ENCODE measurements at regions not wholly inside any gene's neighbourhood (a gene's known extent, or its start where the extent isn't known, plus 50 kb on each side); places are given as distances from the start of the nearest gene placed in this dataset.
A peak's percentile ranks its signal among the peaks of the same experiment; 100 is the strongest.

DNA sequence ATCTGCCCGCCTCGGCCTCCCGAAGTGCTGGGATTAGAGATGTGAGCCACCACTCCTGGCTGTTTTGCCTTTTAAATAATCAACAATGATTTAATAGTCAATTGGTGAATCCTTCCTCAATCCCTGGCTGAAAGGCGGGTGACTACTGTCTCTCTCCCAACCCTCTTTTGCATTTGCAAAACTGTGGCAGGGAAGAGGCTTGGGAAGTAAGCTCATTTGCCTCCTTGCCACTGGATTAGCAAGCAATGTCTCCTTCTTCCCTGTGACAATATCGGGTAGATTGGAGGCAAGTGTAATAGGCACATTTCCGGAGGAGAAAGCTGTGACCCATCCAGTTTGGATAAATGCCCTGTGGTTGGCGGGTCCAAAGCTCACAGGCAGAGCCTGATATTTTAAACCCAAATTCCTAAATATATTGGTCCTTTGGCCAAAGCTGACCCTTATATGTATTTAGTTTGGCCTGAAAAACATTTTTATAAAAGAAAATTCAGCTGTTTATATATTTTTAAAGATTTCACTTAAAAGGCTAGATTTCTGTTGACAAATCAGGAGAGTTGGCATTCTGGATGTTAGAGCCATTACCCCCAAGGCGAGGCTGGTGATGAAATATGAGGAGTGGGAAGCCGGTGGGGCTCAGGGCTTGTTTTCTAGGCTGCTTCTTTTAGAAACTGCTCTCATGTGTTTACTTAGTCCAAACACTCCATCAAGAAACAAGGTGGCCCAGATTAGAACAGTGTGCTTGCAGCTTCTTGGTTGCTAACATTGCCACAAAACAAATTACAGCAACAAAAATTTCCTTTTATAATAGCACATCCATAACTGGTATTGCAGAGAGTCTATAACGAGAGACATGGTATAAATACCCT lies 646.9 kb upstream of the TMEM132C start:
- DNase-seq = no peak

- DNase-seq = no peak
Measured at GRCh38 chr12:127620735-127621355, 646.1 kb upstream of the TMEM132C start.

- DNase-seq = no peak
Measured at GRCh38 chr12:127621366-127621765, 645.6 kb upstream of the TMEM132C start.

DNA sequence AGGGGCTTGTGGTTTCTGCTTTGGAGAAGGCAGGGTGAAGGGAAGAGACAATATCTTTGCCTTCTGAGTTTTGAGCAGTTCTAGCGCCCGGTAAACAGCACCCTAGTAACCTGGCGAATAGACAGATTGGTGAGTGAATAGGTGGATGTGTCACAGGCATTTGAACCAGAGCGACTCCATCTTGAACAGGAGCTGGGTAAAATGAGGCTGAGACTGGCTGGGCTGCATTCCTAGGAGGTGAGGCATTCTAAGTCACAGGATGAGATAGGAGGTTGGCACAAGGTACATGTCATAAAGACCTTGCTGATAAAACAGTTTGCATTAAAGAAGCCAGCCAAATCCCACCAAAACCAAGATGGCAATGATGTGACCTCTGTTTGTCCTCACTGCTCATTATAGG lies 643.6 kb upstream of the TMEM132C start:
- no peak for DNase-seq

DNA sequence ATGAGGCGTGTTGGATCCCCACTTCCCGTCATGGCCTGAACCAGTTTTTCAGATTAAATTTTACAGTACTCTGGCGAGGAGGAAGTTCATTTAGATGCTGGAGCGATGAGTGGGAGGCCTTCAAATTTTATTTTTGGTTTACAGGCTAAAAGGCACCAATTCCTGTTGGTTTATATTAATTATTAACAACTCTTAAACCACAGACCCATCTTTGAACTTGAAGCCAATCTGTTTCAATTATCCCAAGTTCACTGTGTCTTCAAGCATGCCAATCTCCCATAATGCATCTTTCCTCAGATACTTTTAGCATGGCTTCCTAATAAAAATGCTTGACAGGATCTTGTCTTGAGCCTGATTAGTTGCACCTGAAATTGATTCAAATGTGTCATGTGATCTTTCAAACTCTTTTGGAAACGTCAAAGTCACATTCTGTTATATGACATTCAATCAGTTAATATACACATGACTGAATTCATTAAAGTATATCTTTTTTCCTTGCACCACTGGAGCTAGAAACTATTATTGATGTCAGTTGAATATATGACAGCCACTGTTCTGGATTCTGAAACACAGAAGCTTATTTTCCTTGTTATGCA lies 641.7 kb upstream of the TMEM132C start:
- DNase-seq = no peak

DNA sequence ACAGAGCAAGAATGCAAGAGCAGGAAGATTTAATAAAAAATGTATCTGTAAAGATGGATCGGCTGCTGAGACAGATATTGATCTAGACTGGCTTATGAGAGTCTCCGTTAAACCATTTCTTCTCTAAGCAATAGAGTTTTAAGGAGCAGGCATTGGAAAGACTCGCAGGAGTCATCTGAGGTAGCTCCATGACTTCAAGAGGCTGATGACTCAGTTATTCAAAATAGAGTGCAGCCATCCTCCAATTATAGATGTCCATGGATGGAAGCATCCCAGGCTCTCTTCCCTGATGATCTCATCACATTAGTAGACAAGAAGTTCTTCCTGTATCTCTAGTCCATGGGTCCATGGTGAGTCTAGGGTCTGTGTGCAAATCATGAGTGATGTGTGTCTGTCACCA lies 638.3 kb upstream of the TMEM132C start:
- DNase-seq = peak in 9 of 58 donors; percentile 1 to 66 (median 22)

- DNase-seq = peak in 10 of 58 donors; percentile 1 to 42 (median 9)
Measured at GRCh38 chr12:127629066-127629820, 637.7 kb upstream of the TMEM132C start.

GRCh38 chr12:127632461-127632860 lies 634.5 kb upstream of the TMEM132C start:
- DNase-seq = no peak

DNA sequence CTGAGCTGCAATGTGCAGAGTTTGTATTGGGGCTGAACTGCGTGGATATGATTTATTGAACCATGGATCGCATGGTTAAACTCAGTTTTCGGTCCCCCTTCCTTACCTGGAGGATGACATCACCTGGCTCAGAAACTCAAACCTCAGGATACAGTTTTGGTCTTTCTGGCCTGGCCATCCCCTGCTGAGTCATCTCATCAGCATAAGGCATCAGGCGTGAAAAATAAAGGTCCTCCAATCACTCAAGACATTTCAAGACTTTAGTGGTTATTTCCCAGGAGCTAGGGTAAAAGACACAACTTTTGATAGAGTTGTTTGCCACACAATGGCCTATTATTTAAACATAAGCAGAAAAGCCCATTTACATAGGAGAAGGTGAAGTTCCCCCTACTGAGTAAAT lies 631.1 kb upstream of the TMEM132C start:
- no peak for DNase-seq

- no peak for DNase-seq
Measured at GRCh38 chr12:127636882-127637281, 630.1 kb upstream of the TMEM132C start.

- DNase-seq = no peak
Measured at GRCh38 chr12:127640181-127640886, 626.6 kb upstream of the TMEM132C start.

DNA sequence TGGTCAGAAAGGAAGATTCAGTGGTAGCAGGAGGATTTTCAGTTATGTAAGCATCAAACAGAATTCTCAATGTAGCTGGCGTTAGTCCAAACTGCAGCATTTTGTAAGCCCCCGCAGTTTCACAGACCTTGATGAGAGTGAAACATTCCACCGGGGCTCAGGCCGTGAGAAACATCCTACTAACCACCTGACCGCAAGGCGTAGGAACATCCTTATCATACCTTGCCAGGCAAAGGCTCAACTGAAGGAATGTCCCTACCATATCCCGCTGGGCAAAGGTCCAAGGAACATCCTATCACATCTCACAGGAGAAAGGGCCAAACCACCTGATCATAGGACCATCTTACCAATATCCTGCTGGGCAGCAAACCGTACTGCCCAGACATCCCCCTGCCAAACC lies 624.8 kb upstream of the TMEM132C start:
- no peak for DNase-seq

DNA sequence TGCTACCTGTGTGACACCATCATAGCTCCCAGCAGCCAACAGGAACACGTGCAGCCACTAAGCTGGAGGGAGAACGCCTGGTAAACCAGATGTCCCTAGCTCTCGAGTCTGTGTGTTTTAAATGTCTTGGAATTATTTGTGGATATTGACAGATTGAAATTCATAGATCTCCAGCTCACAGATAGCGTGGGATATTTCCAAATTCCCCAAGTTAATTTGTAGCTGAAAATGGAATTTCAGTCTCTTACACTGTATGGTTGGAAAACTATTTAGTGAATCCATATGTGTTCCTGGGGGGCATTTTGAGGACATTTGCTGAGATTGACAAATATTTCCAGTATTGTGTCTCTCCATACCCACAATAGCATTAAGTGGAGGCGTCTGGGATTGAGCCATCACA lies 618.6 kb upstream of the TMEM132C start:
- DNase-seq = no peak

DNA sequence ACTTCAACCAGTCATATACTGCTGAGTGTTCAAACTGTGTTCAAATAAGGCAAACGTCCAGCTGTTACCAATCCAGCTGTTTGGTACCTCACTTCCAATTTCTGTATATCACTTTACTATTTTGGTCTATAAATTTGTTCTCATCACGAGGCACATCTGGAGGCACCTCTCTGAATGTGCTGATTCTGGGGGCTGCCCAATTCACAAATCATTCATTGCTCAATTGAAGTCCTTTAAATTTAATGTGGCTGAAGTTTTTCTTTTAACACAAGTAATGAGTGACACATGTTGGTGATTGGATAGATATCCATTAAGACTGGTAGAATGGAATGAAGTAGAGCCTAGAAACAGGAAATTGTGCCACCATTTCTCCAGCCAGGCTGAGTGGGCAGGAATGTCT lies 617.0 kb upstream of the TMEM132C start:
- no peak for DNase-seq

DNA sequence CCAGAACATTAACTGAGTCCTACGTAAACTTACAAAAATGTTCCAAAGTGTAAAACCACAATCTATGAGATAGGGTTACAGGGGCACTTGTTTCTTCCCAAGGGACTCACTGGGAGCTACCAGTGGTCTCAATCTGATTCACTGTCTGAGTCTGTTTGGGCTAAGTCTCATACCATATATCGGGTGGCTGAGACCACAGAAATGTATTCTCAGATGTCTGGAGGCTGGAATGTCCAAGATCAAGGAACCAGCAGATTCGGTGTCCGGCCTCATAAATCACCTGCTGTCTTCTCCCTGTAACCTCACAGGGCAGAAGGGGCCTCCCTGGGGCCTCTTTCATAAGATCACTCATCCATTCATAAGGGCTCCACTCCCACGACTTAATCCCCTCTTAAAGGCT lies 616.3 kb upstream of the TMEM132C start:
- no peak for DNase-seq

- no peak for DNase-seq
Measured at GRCh38 chr12:127652281-127652680, 614.7 kb upstream of the TMEM132C start.

DNA sequence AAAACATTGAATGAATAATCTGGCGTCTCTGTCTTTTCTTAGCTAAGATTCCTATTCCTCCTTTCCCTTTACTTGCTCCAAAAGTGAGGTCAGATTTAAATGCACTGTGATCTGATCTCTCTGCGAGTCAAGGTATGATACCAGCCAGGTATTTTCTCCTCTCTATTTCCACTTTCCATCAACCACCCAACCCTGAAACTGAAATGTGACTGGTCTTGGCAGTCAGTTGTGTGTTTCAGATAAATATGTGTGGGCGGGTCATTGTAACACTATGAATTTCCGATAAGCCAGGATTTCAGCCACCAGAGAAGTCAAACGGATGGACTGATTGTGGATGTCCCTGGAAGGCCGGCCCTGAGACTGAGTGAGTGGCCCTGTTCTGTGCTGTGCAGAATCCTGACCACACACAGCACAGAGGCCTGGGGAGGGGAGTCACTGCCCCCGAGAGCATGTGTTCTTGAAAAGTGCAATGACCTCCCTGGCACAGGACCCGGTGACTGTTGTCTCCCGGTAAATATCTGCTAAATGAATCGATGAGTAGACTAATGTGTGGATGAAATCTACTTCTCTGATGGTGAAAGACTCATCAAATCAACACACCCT lies 612.5 kb upstream of the TMEM132C start:
- no peak for DNase-seq

GRCh38 chr12:127655691-127656090 lies 611.3 kb upstream of the TMEM132C start:
- DNase-seq = no peak

GRCh38 chr12:127656266-127656665 lies 610.7 kb upstream of the TMEM132C start:
- DNase-seq = no peak

GRCh38 chr12:127657036-127657435 lies 609.9 kb upstream of the TMEM132C start:
- no peak for DNase-seq

DNA sequence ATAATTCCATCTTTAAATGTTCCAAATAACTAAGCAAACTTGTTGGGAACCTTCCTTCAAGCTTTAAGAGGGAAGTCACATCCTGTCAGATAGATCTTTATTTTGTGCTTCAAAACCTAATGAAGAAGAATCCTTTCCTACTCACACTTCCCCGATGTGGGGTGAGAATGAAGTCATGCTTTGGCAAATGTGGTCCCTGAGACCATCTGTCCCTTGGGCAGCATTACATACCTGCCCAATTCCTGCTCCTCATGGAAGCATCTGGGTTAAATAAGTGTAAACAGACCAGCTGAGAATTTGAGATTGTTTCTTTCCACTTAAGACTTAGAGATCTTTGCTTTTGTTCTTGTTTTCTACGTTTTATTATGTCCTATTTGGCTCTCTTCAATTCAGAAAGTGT lies 606.0 kb upstream of the TMEM132C start:
- no peak for DNase-seq
